Smooth muscle cell (in vitro differentiated cells): ENCODE measurements at regions not wholly inside any gene's neighbourhood (a gene's known extent, or its start where the extent isn't known, plus 50 kb on each side); places are given as distances from the start of the nearest gene placed in this dataset.

Experiments
- DNase-seq: peaks from one replicate; lab custom pipeline; 2025; ENCODE audit not compliant: unreplicated experiment; lab: John Stamatoyannopoulos, UW
- H2AFZ ChIP-seq: fragments of 200-600 bp; sonication (generic); 2 replicates; pipeline ENCODE4 v1.6.0; 2016; ENCODE audit warnings: antibody characterized with exemption, low read depth, mild to moderate bottlenecking
- H3F3A ChIP-seq: fragments of 200-600 bp; sonication (generic); 2 replicates; pipeline ENCODE4 v1.6.0; 2017; ENCODE audit warnings: antibody characterized with exemption, low read depth
- H3K27ac ChIP-seq: fragments of 200-600 bp; sonication (generic); 2 replicates; pipeline ENCODE4 v1.5.1; 2016; ENCODE audit warnings: low read depth, mild to moderate bottlenecking
- H3K27me3 ChIP-seq: fragments of 200-600 bp; sonication (generic); 2 replicates; pipeline ENCODE4 v1.6.1; 2016; ENCODE audit warnings: low read depth, mild to moderate bottlenecking
- H3K36me3 ChIP-seq: fragments of 200-600 bp; sonication (generic); 2 replicates; pipeline ENCODE4 v1.5.1; 2016; ENCODE audit warnings: low read depth
- H3K4me1 ChIP-seq: fragments of 200-600 bp; sonication (generic); 2 replicates; pipeline ENCODE4 v1.5.1; 2016; ENCODE audit warnings: low read depth
- H3K4me2 ChIP-seq: fragments of 200-600 bp; sonication (generic); 2 replicates; pipeline ENCODE4 v1.6.0; 2016; ENCODE audit warnings: mild to moderate bottlenecking
- H3K4me3 ChIP-seq: fragments of 200-600 bp; sonication (generic); 2 replicates; pipeline ENCODE4 v1.5.1; 2016; ENCODE audit warnings: mild to moderate bottlenecking
- H3K79me2 ChIP-seq: fragments of 200-600 bp; sonication (generic); 2 replicates; pipeline ENCODE4 v1.6.0; 2016; ENCODE audit warnings: low read depth, mild to moderate bottlenecking
- H3K9ac ChIP-seq: fragments of 200-600 bp; sonication (generic); 2 replicates; pipeline ENCODE4 v1.6.0; 2016; ENCODE audit warnings: low read depth
- H3K9me3 ChIP-seq: fragments of 200-600 bp; sonication (generic); replicated peaks from 2 replicates; pipeline ENCODE4 v1.5.1; 2016; ENCODE audit warnings: low read depth
- H4K20me1 ChIP-seq: fragments of 200-600 bp; sonication (generic); 2 replicates; pipeline ENCODE4 v1.6.0; 2016; ENCODE audit warnings: low read depth
- WGBS: methylation state at CpG from one replicate; pipeline ENCODE4 v1.1.7; 2016; ENCODE audit warnings: low lambda C conversion rate; 5-methylcytosine and 5-hydroxymethylcytosine counted together
- TF ChIP-seq, protein P1 (sequence below): fragments of 200-600 bp; sonication (generic); IDR thresholded peaks from 2 replicates; pipeline ENCODE4 v1.5.1; 2017; ENCODE audit warnings: borderline replicate concordance, mild to moderate bottlenecking, antibody characterized with exemption; ENCODE audit not compliant: insufficient read depth, poor library complexity, severe bottlenecking

DNA sequence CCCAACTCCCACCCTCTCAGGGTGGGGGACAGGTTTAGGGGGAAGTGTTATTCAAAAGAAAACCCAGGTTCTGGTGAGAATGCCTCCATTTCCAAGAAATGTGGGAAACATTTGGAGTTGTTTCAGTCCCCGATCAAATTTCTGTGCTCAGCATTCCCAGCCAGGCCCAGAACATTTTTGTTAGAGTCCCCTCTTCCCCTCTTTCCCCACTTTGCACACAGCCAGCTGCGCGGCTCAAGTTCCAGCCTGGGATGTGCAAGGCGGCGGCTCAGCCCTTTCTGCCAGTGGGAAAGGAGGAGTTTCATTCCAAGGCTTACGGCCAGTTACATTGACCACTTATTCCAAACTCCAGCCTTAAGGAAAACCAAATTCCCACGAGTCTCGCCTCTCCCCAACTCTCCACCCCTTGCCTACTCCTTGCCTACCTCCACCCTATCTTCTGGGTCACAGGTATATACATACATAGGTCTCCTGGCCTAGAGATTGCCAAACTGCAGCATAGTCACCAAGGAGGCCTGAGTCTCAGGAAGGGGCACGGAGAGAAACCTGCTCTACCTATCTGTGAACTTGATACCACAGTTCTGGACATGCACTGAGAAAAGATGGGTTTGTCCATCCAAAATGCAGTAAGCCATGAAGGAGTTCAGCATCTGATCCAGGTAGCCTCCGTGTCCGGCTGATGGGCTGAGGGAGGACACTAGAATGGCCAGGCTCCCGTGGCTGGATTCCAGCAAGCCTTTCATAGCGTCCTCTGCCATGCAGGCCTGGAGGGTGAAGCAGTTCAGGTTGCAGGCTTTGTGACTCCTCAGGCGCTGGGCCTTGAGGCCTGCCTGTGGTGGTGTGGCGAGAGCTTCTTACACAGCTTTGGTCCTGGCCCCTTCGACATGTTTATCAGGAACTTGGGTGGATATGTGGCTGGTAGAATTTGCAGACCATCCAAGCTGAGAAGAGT is 154.5 kb downstream of the ZFP36L2 start:
- TF ChIP-seq, protein P1, sequence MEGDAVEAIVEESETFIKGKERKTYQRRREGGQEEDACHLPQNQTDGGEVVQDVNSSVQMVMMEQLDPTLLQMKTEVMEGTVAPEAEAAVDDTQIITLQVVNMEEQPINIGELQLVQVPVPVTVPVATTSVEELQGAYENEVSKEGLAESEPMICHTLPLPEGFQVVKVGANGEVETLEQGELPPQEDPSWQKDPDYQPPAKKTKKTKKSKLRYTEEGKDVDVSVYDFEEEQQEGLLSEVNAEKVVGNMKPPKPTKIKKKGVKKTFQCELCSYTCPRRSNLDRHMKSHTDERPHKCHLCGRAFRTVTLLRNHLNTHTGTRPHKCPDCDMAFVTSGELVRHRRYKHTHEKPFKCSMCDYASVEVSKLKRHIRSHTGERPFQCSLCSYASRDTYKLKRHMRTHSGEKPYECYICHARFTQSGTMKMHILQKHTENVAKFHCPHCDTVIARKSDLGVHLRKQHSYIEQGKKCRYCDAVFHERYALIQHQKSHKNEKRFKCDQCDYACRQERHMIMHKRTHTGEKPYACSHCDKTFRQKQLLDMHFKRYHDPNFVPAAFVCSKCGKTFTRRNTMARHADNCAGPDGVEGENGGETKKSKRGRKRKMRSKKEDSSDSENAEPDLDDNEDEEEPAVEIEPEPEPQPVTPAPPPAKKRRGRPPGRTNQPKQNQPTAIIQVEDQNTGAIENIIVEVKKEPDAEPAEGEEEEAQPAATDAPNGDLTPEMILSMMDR = no peak
- WGBS = 87% methylated on average over 16 of the region's 16 CpGs
- Histone ChIP-seq H3K9ac (no peak overlapping the region), H3K4me2 (no peak overlapping the region), H3K9me3 (no peaks in the 10 kb centered on the region), H4K20me1 (no peaks in the 10 kb centered on the region), H3K36me3 (no peaks in the 10 kb centered on the region), H3K79me2 (no peaks in the 10 kb centered on the region), H3K27ac (no peak overlapping the region), H3K27me3 (no peaks in the 10 kb centered on the region), H3K4me3 (no peak overlapping the region), H3F3A (peaks cover 13% of the 10 kb centered on the region), H2AFZ (no peak overlapping the region), H3K4me1 (peaks cover 29% of the 10 kb centered on the region)
- no peak for DNase-seq

DNA sequence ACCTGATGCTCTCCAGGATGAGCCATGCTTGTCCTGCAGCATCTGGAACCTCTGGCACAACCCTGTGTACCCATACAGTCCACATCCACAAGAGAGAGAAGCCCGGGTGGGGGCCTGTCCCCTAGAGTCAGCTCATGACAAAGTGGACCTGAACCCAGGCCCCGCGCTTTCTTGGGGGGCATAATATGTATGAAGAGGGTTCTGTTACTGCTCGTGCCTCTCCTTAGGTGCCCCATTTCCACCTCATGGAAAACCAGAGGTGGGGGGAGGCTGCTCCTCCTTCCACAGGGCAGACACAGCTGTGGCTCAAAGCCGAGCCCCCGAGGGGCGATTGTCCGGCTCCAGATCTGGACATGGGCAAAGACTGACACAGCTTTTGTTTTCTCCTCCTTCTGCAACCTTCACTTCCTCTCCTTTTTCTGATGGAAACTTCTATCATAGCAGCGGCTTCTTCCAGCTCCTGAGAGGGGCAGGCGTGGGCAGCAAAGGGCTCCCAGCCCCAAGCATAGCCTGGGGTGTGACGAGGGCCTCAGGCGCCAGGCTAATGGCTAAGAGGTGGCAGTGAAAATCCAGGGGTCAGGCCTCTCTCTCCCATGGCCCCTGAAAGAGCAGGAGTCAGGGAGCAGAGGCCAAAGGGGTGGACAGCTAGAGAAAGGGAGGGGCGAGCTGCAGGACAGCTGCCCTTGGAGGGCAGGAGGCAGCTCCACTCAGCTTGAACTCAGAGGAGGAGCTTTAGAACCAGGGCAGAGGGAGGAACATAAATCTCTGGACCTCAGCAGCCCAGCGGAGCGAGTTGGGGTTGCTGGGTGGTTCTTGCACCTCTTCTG is 155.5 kb downstream of the ZFP36L2 start:
- H3K4me2 ChIP-seq = no peak overlapping the region
- H2AFZ ChIP-seq = no peak overlapping the region
- peaks cover 34% of the 10 kb centered on the region for H3K4me1 ChIP-seq
- WGBS = 90% methylated on average over 15 of the region's 15 CpGs
- H3K9ac ChIP-seq = no peak overlapping the region
- no peak overlapping the region for H3K27ac ChIP-seq
- no peak for DNase-seq
- TF ChIP-seq, protein P1 = no peak
- no peaks in the 10 kb centered on the region for H3K27me3 ChIP-seq
- no peaks in the 10 kb centered on the region for H3K9me3 ChIP-seq
- H3K79me2 ChIP-seq = no peaks in the 10 kb centered on the region
- no peak overlapping the region for H3K4me3 ChIP-seq
- no peaks in the 10 kb centered on the region for H3K36me3 ChIP-seq
- H4K20me1 ChIP-seq = no peaks in the 10 kb centered on the region
- H3F3A ChIP-seq = peaks cover 7% of the 10 kb centered on the region

DNA sequence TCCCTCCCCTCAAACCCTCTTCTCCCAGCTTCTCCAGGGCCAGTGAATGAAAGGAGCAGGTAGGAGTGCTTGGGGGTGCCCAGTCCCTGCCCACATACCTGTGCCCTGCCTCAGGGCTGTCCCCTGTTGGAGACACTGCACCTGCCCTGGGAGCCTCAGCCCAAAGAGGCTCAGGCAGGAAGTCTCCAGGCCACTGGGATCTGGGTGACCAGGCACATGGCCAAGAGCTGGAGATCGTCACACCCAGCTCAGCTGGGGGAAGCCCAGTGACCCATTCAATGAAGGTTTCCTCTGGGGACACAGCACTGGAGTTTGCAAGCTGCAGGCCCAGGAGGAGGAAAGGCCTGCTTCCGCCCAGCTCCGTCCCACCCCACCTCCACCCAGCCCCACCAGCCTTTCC is 156.4 kb downstream of the ZFP36L2 start:
- Histone ChIP-seq H3K9me3 (no peaks in the 10 kb centered on the region), H3K79me2 (no peaks in the 10 kb centered on the region), H3K27me3 (no peaks in the 10 kb centered on the region), H2AFZ (no peak overlapping the region), H3F3A (no peaks in the 10 kb centered on the region), H3K9ac (no peak overlapping the region), H4K20me1 (no peaks in the 10 kb centered on the region), H3K36me3 (no peaks in the 10 kb centered on the region), H3K27ac (no peak overlapping the region), H3K4me2 (no peak overlapping the region), H3K4me1 (peaks cover 34% of the 10 kb centered on the region), H3K4me3 (no peak overlapping the region)
- TF ChIP-seq, protein P1 = no peak
- no peak for DNase-seq
- WGBS = 90% methylated on average over 3 of the region's 3 CpGs
